ENCODE measurements at regions not wholly inside any gene's neighbourhood (a gene's known extent, or its start where the extent isn't known, plus 50 kb on each side); places are given as distances from the start of the nearest gene placed in this dataset.

DNA sequence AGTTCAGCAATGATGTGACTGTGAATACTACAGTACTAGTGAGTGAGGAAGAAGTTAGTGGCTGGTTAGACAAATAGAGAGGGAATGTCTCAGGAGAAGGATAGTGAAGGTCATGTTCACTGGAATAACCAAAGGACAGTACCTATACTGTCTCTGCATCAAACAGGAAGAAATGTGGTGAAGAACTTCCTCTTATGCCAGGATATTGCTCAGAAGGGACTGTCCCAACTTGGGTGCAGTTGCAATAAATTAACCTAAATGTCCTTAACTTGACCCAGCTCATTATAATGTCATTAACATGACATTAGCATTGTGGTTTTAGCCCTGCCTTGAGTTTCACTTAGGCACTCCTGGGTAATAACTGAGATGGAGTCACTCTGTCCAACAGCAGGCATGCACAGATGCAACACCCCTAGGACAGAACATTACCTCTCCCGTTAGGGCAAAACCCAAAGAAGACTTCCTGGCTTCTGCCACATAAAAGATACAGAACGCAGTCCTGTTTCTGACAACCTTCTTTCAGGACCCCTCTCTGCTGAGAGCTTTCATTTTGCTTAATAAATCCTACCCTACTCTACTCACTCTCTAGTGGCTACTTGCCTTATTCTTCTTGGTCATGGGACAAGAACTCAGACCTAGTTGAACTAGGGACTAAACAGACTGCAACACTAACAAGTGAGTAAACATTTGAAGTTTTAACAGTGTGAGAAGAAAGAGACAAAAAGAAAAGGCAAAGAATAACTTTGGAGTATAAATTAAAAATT lies 1591.6 kb upstream of the MIR17HG start:
- intact Hi-C loops (cut with micrococcal nuclease) = no loop called here

DNA sequence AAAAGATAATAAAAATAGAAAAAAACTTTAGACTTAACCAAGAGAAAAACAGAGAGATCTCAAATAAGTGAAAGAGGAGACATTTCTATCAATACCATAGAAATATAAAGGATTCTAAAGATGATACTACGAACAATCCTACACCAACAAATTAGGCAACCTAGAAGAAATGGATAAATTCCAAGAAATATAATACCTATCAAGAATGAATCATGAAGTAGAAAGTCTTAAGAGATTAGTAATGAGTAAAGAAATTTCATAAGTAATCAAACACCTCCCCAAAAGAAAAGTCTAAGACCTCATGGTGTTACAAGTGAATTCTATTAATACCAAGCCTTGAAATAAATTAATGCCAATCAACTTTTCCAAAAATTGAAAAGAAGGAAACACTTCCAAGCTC lies 1584.5 kb upstream of the MIR17HG start:
- intact Hi-C loops (cut with micrococcal nuclease) = no loop called here

- intact Hi-C loops (cut with micrococcal nuclease) = no loop called here
Measured at GRCh38 chr13:89783221-89783755, 1564.2 kb upstream of the MIR17HG start.

DNA sequence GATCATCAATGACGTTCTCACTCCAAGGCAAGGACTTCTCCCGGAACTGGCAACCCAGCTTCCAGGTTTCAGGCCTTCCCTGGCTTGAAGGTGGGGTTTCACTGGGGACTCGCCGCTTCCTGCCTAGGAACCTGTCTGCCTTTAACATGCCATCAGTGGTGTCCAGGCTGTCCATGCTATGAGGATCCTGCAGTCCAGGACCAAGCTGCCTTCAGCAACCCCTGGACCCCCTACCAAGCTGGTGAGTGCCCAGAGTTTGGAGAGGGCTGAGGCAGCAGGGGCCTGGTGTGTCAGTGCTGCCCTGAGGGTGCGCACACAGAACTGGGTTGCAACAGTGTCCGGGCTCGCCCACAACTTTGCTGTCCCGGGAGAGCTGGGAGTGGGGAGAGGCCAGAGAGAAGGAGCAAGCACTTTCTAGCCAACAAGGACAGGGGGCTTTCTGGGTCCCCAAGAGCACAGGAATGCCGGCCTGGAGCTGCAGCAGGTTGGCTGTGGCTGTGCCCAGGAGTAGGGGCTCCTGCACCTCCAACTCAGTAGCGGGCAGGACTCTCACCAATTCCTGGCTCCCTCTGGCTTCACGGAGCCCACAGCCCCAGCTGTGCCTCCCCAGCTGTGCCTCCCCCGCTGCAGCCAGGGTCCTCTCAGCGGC lies 1563.2 kb upstream of the MIR17HG start:
- intact Hi-C loops (cut with micrococcal nuclease) = no loop called here

DNA sequence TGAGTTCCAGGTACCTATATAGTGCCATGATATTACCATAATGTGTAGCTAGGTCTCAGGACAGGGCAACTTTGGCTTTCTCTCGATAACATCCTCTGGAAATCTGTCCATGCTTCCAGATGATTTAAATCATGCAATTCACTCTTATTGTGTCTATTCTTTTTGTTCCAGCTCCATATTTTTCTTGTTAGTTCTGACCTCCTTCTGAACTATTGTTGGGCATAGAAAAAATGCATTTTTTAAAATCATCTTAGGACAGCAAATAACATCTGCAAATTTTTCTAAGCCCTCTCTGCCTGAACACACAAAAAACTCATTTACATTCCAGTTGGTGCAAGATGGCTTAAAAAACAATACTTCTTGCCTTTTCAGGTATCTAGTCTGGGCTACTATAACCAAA lies 1561.0 kb upstream of the MIR17HG start:
- intact Hi-C loops (cut with micrococcal nuclease) = no loop called here

DNA sequence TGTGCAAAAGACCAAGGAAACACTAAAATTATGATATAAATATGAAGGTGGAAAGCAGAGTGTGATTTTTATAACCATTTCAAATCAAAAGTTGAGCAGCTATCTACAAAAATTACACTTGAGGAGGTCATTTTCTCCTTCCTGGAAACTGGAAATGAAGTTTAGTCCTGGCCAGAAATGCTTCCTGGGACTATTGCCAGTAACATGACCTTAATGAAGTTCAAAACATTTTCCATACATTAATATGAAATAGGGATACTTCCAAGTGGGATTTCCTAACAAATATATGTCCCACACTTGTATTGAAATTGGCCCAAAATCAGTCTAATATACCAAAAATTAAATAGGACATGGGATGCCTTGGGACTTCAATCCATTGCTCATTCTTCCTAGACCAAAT lies 1556.8 kb upstream of the MIR17HG start:
- intact Hi-C loops (cut with micrococcal nuclease) = no loop called here

DNA sequence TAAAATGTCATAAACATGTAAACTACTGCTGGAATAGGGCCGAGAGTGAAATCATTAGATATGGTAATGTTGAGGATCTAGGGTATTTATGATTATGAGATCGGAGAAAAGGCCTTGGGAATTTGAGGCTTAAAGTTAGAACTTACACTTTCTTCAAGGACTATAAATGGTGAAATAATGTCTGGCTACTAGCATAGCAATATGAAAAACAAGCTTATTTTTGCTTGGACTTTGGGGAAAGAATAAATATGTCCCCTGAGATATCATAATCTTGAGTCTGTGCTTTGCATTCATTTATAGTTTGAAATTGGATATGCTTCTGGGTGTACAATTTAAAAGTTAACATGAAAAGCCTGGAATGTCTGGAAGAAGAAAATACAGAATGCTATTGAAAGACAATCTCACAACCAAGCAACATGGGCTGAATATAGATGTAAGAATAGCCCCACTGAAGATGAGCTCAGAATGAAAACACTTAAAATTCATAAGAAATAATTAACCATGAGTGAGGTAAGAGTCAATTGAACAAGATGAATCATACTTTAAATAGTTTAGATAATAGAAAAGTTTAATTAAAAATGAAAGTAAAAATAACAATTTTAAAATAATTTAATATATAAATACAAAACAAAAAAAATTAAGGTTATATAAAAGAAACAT lies 1555.4 kb upstream of the MIR17HG start:
- intact Hi-C loops (cut with micrococcal nuclease) = no loop called here

DNA sequence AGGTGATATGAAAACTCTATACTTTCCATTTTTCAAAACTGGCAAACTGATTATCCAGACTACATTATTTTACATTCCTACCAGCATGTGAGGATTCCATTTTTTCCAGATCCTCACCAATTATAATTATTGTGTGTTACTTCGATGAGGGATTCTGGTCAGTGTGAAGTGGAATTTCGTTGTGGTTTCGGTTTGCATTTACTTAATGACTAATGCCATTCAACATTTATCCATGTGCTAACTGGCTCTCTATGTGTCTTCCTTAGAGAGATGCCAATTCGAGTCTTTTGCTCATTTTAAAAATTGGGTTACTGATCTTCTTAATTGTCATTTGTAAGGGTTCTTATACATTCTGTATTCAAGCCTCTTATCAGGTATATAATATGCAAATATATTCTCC lies 1551.3 kb upstream of the MIR17HG start:
- intact Hi-C loops (cut with micrococcal nuclease) = no loop called here

- intact Hi-C loops (cut with micrococcal nuclease) = no loop called here
Measured at GRCh38 chr13:89803839-89804238, 1543.6 kb upstream of the MIR17HG start.

GRCh38 chr13:89806594-89806993 lies 1540.9 kb upstream of the MIR17HG start:
- intact Hi-C loops (cut with micrococcal nuclease) = no loop called here

DNA sequence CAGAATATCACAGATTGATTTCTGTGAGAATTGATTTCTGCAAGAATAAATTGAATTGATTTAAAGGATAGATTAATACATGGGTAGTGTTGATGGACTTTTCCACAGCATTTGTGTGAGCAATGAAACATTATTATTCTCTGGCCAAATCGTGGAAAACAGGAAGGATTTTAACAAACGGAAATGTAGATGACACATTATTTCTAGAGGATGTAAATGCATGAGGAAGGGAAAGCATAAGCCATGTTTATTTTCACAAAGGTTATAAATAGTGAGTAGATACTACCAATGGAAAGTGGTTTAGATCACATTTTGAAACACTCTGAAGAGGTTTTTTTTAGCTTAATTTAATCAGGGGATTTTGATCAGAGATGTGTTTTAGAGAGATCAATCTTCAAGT lies 1534.6 kb upstream of the MIR17HG start:
- intact Hi-C loops (cut with micrococcal nuclease) = no loop called here

GRCh38 chr13:89816404-89816803 lies 1531.1 kb upstream of the MIR17HG start:
- intact Hi-C loops (cut with micrococcal nuclease) = no loop called here

- intact Hi-C loops (cut with micrococcal nuclease) = no loop called here
Measured at GRCh38 chr13:89822467-89822866, 1525.0 kb upstream of the MIR17HG start.

DNA sequence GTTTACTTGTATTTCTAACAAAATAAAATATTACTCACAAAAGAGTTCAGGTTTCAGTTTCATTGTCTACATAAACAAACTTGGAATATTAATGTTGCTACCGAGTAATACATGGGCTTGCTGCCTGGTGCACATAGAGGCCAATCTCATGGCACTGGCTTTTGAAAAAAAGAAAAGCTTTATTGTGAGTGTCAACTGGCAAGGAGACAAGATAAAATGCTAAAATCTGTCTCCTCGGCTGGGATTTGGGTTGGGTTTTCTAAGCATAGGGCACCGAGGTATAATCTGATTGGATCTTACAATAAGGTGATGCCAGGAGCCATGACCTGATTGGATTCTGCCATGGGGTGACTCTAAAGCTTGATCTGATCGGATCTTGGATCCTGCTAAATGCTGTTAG lies 1519.9 kb upstream of the MIR17HG start:
- intact Hi-C loops (cut with micrococcal nuclease) = no loop called here

GRCh38 chr13:89828506-89828905 lies 1519.0 kb upstream of the MIR17HG start:
- intact Hi-C loops (cut with micrococcal nuclease) = no loop called here

DNA sequence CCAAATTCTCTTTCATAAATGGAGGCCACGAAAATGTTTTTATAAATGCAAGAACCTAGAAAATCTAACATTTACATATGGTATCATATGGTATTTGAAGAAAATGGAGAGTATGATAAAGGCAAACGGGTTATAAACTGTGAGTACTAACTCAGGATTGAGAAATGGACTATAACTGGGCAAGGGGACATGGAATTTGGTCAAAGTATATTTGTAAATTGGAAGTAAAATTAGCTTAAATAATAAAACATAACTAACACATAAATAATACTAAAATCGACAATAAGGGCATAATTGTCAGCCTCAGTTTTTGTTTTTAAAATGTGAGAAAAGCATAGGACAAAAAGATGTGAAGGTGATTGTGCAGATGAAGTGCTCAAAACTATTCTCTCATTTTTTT lies 1516.3 kb upstream of the MIR17HG start:
- intact Hi-C loops (cut with micrococcal nuclease) = no loop called here

DNA sequence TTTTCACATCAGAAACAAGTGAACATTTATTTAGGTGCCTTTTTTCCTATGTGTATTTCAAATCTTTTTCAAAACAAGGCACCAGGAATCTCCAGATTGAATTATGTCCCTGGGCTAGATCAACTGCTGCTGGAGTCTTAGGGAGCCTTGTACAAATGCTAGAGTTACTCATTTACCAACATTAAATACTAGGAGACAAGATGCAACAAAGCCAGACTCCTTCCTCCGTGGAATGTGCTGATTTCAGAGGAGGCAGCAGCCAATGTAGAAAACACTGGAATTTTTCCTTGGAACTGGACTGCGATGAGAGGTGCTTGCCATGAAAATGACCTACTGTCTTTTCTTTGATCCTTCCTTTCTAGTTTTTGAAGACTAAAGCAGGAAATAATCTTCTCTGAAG lies 1514.7 kb upstream of the MIR17HG start:
- intact Hi-C loops (cut with micrococcal nuclease) = no loop called here

DNA sequence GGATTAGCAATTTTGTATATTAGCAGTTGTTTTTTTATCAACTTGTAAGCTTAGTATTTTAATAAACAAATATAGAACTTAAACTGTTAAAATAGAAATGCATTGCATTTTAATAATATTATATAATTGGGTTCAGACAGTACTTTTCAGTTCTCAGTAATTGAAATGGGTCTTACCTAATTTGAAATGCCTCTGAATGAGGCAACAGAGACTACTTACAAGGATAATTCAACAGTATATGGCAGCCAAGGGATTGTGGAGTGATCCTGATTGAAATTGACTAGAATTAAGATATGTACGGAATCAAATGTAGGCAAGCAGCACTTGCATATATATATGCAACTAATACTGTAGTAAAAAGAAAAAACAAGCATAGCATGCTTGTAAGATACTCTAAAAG lies 1503.9 kb upstream of the MIR17HG start:
- intact Hi-C loops (cut with micrococcal nuclease) = no loop called here

DNA sequence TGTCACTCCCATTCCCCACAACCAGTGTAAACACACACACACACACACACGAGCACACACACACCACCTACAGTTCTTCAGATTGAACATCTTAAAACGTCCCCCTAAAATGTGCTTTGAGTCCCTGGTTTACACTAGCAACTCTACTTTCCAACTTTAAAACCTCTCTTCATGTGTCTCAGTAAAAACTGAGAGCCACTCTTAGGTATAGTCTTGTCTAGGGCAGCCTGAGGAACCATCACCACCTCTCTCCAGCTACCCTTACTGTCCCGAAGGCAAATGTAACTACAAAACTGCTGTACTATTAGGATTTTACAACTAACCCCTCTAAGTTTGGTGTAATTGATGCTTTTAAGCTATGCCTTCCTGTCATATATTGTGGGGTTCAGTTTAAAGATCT lies 1501.6 kb upstream of the MIR17HG start:
- intact Hi-C loops (cut with micrococcal nuclease) = no loop called here

DNA sequence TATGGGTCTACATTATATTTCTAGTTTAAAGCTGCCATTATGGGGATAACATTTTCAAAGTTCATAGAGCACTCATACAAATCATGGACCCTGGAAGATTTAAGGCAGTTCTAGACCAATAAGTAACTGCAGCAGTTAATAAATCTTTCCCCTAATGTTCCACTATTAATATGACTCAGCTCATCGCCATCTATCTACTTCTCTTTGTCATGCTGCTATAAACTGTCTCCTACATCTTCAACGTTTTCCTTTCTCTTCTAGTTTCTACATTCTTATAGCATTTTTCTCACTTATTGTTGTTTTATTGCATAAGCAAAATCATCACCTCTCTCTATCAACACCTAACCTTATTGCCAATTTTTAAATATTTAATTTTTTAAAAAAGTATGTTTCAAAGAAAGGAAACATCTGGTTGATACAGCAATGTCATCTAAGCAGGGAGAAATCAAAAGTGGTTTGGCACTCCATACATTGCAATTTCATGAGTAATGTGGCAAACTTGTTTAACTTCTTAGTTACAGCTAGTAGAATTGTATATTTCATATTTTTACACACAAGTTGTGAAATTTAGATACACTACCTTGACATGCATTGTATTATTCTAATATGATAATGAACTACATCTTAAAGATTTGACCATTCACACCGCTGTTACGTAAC lies 1500.4 kb upstream of the MIR17HG start:
- intact Hi-C loops (cut with micrococcal nuclease) = no loop called here

DNA sequence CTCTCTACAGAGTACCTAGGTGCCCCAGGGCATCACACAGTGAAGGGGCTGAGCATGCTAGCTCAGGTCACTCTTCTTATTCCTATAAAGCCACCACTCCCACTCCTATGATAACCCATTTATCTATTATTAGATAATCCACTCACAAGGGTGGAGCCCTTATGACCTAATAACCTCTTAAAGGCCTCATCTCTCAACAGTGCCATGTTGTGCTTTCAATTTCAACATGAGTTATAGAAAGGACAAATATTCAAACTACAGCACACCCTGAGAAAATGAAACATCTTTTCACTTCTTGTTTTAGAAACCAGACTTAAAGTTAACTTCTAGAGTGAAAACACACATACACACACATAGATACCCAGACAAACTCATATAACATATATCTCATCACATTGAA lies 1494.9 kb upstream of the MIR17HG start:
- intact Hi-C loops (cut with micrococcal nuclease) = no loop called here

DNA sequence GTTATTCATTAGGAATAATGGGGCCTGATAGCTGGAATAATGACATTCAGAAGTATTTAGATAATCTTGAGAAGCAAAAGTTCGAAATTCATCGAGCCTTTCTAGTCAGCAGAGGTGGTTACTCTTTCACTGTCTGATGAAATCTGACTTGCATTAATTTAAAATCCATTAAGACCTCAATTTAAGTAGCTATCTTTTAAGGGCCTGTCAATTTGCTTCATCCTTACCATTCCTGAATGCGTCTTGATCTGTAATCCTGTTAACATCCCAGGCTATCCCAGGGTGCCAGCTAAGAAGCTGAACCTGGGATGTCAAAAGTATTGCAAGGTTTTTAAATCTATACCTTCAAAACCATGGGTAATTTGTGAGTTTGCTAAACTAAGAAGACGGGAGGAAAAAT lies 1491.0 kb upstream of the MIR17HG start:
- intact Hi-C loops (cut with micrococcal nuclease) = no loop called here
